K562 (cell line): ENCODE measurements at regions not wholly inside any gene's neighbourhood (a gene's known extent, or its start where the extent isn't known, plus 50 kb on each side); places are given as distances from the start of the nearest gene placed in this dataset.

Source experiments
- ATAC-seq: fragments of 200-7000 bp; cut with Tn5 transposase; 3 replicates; pipeline ENCODE4 v1.9.1; 2020; ENCODE audit warnings: moderate library complexity
- BruUV-seq: library from RNA; stranded (reverse); fragments of 400-500 nt; replicated peaks from 2 replicates; lab custom pipeline; 2021; lab: Mats Ljungman, UMichigan
- CTCF ChIA-PET: fragments of 300-600 bp; formaldehyde crosslinking; extraction: SDS; loops from one replicate; lab custom pipeline; 2021; ENCODE audit warnings: low intra/inter-chr PET ratio; lab: Yijun Ruan, JAX
- POLR2A ChIA-PET: fragments of 300-600, 350-650 bp; sonication (Branson Sonifier 250); formaldehyde crosslinking; extraction: SDS; loops from one replicate; lab custom pipeline; 2021; ENCODE audit warnings: antibody characterized with exemption, inconsistent platforms; lab: Yijun Ruan, JAX
- DNase-seq, 4 experiments: peaks; one replicate each; pipeline versions ENCODE4 v3.0.0 to v3.0.0-alpha.2; 2011 to 2018; ENCODE audit warnings: low spot score in 3 of 4, mixed read lengths in 3 of 4; ENCODE audit errors: extremely low read depth in 1 of 4
- FAIRE-seq: peaks from 2 replicates; lab custom pipeline; 2011; peaks lifted over from hg19 to GRCh38; lab: Jason Lieb, UNC
- H2AFZ ChIP-seq: 2 replicates; pipeline ENCODE4 v1.6.0; 2011; ENCODE audit warnings: low read depth, low read length, control low read depth, inconsistent platforms
- H3K27ac ChIP-seq: fragments of 200-600 bp; 3 replicates; pipeline ENCODE4 v1.8.0; 2011; ENCODE audit warnings: low read depth, mild to moderate bottlenecking, control low read depth, inconsistent platforms, low read length, moderate library complexity, mixed read lengths; ENCODE audit errors: extremely low read depth
- H3K27me3 ChIP-seq, 2 experiments: fragments of 300-600 bp in 1 of 2; 2 replicates in 1 of 2; 3 replicates in 1 of 2; pipeline versions ENCODE4 v1.6.0 to v1.8.0; 2011; ENCODE audit warnings: inconsistent platforms in 2 of 2, low read length in 2 of 2, mild to moderate bottlenecking in 1 of 2, mixed read lengths in 1 of 2, moderate library complexity in 1 of 2; ENCODE audit not compliant: control insufficient read depth in 2 of 2, insufficient read depth in 2 of 2
- H3K36me3 ChIP-seq: fragments of 300-600 bp; 3 replicates; pipeline ENCODE4 v1.8.0; 2011; ENCODE audit warnings: mild to moderate bottlenecking, low read length, inconsistent platforms; ENCODE audit not compliant: control insufficient read depth, insufficient read depth
- H3K4me1 ChIP-seq, 2 experiments: fragments of 200-600 bp in 1 of 2; replicated peaks in 1 of 2; 2 replicates in 1 of 2; 3 replicates in 1 of 2; pipeline versions ENCODE4 v1.5.1 to v1.8.0; 2011; ENCODE audit warnings: inconsistent platforms in 2 of 2, low read length in 2 of 2, mild to moderate bottlenecking in 1 of 2, mixed read lengths in 1 of 2, moderate library complexity in 1 of 2; ENCODE audit not compliant: control insufficient read depth in 2 of 2, insufficient read depth in 2 of 2
- H3K4me2 ChIP-seq: 2 replicates; pipeline ENCODE4 v1.6.1; 2011; ENCODE audit warnings: low read length, control low read depth, inconsistent platforms, mixed read lengths; ENCODE audit not compliant: insufficient read depth
- H3K4me3 ChIP-seq: fragments of 200-600 bp; sonication (generic), shearing (Covaris generic); 2 replicates; pipeline ENCODE4 v1.5.1; 2016; ENCODE audit warnings: control low read depth, inconsistent platforms
- H3K79me2 ChIP-seq: fragments of 200-600 bp; 3 replicates; pipeline ENCODE4 v1.8.0; 2011; ENCODE audit warnings: low read length, inconsistent platforms; ENCODE audit not compliant: control insufficient read depth, insufficient read depth
- H3K9ac ChIP-seq, 2 experiments: 2 replicates each; pipeline versions ENCODE4 v1.6.0 to v1.6.1; 2011; ENCODE audit warnings: low read depth in 2 of 2, low read length in 2 of 2, control low read depth in 1 of 2, inconsistent platforms in 1 of 2, mild to moderate bottlenecking in 1 of 2, mixed read lengths in 1 of 2; ENCODE audit not compliant: insufficient read depth in 1 of 2
- H3K9me1 ChIP-seq: one replicate; pipeline ENCODE4 v1.6.0; 2011; ENCODE audit warnings: inconsistent platforms, mild to moderate bottlenecking, low read length, moderate library complexity; ENCODE audit not compliant: control insufficient read depth, insufficient read depth
- H3K9me3 ChIP-seq: replicated peaks from 2 replicates; pipeline ENCODE4 v1.5.1; 2011; ENCODE audit warnings: low read depth, low read length, inconsistent platforms; ENCODE audit not compliant: control insufficient read depth, insufficient read depth
- H4K20me1 ChIP-seq: replicated peaks from 2 replicates; pipeline ENCODE4 v1.6.1; 2011; ENCODE audit warnings: low read length, inconsistent platforms, mixed read lengths; ENCODE audit not compliant: control insufficient read depth, insufficient read depth
- DDX20 ChIP-seq: fragments of 450-650 bp; IDR thresholded peaks from 2 replicates; pipeline ENCODE4 v1.6.1; 2016; ENCODE audit warnings: missing genetic modification characterization, low read depth, mild to moderate bottlenecking, missing compliant biosample characterization, moderate library complexity
- ELF1 ChIP-seq: fragments of 200-800 bp; sonication (Bioruptor generic); IDR thresholded peaks from 2 replicates; pipeline ENCODE4 v1.6.1; 2016; ENCODE audit warnings: missing genetic modification characterization, missing compliant biosample characterization
- FOXM1 ChIP-seq, 2 experiments: fragments of 450-650 bp in 1 of 2; sonication (generic) in 1 of 2; formaldehyde crosslinking in 1 of 2; IDR thresholded peaks; 2 replicates each; pipeline versions ENCODE4 v1.6.1 to v1.9.0; 2017 to 2022; ENCODE audit warnings: low read depth in 2 of 2, mild to moderate bottlenecking in 2 of 2, missing genetic modification reagents in 1 of 2, moderate library complexity in 1 of 2
- GTF2F1 ChIP-seq: IDR thresholded peaks from 2 replicates; pipeline ENCODE4 v1.6.1; 2011; ENCODE audit warnings: low read depth, low read length, improper control_type of control experiment
- HEY1 ChIP-seq: fragments of 250-450 bp; sonication (Bioruptor Pico); IDR thresholded peaks from 2 replicates; pipeline ENCODE4 v1.5.0; 2020; ENCODE audit warnings: mild to moderate bottlenecking, moderate library complexity, borderline replicate concordance
- JUN ChIP-seq, 2 experiments: sonication (generic) in 1 of 2; formaldehyde crosslinking in 1 of 2; IDR thresholded peaks; 2 replicates each; pipeline versions ENCODE4 v1.6.1 to v1.8.0; 2012 to 2022; ENCODE audit warnings: borderline replicate concordance in 2 of 2, mild to moderate bottlenecking in 2 of 2, improper control_type of control experiment in 1 of 2, low read depth in 1 of 2, low read length in 1 of 2, missing genetic modification reagents in 1 of 2
- MCM3 ChIP-seq: fragments of 450-650 bp; IDR thresholded peaks from 2 replicates; pipeline ENCODE4 v1.6.1; 2016
- NCOA2 ChIP-seq, 2 experiments: fragments of 450-650 bp; IDR thresholded peaks; 2 replicates each; pipeline ENCODE4 v1.6.1; 2018; ENCODE audit warnings: mild to moderate bottlenecking in 2 of 2, moderate library complexity in 1 of 2; ENCODE audit not compliant: partially characterized antibody in 2 of 2
- NCOR1 ChIP-seq: fragments of 450-650 bp; IDR thresholded peaks from 2 replicates; pipeline ENCODE4 v1.6.1; 2016; ENCODE audit warnings: mild to moderate bottlenecking, moderate library complexity
- NFYB ChIP-seq: IDR thresholded peaks from 2 replicates; pipeline ENCODE4 v1.6.1; 2011; ENCODE audit warnings: mild to moderate bottlenecking, moderate library complexity; ENCODE audit not compliant: insufficient read length; ENCODE audit errors: extremely low read depth
- NR2F6 ChIP-seq: fragments of 450-650 bp; formaldehyde crosslinking; IDR thresholded peaks from 2 replicates; pipeline ENCODE4 v1.4.0; 2020; ENCODE audit warnings: mild to moderate bottlenecking
- NRF1 ChIP-seq, 2 experiments: fragments of 450-650 bp; IDR thresholded peaks in 1 of 2; conservative IDR thresholded peaks in 1 of 2; 2 replicates each; pipeline ENCODE4 v1.6.1; 2014; ENCODE audit warnings: mild to moderate bottlenecking in 2 of 2
- RAD51 ChIP-seq: fragments of 450-650 bp; IDR thresholded peaks from 2 replicates; pipeline ENCODE4 v1.7.1; 2016; ENCODE audit warnings: low read depth, mild to moderate bottlenecking, borderline replicate concordance
- RUNX1 ChIP-seq: sonication (generic); IDR thresholded peaks from 2 replicates; pipeline ENCODE4 v1.6.1; 2016; ENCODE audit warnings: antibody characterized with exemption, low read depth
- SMARCC2 ChIP-seq: fragments of 450-650 bp; IDR thresholded peaks from 2 replicates; pipeline ENCODE4 v1.6.1; 2017; ENCODE audit warnings: antibody characterized with exemption, moderate library complexity, mild to moderate bottlenecking, low read depth
- ZC3H8 ChIP-seq: fragments of 450-650 bp; IDR thresholded peaks from 2 replicates; pipeline ENCODE4 v1.6.1; 2017
- ZNF140 ChIP-seq: fragments of 250-450 bp; sonication (Bioruptor Pico); IDR thresholded peaks from 2 replicates; pipeline ENCODE4 v1.8.0; 2021; ENCODE audit warnings: moderate library complexity, mild to moderate bottlenecking, inconsistent platforms
- WGBS: fragments of 100-300 bp; shearing (Covaris generic); methylation state at CpG from one replicate; pipeline ENCODE4 v1.1.6; 2016; ENCODE audit warnings: low coverage, mixed read lengths; ENCODE audit not compliant: insufficient coverage; ENCODE audit errors: missing lambda C conversion rate; 5-methylcytosine and 5-hydroxymethylcytosine counted together
- in situ Hi-C: fragments of 300-500 bp; cut with MboI; formaldehyde crosslinking; loops from 4 replicates; pipeline ENCODE4 v1.15.0; 2018; ENCODE audit warnings: inconsistent platforms, mixed read lengths
- intact Hi-C: fragments of 100-400 bp; cut with micrococcal nuclease; formaldehyde crosslinking; loops from 2 replicates; pipeline ENCODE4 v1.14.2; 2022
- TF ChIP-seq, protein P1 (sequence below), 2 experiments: fragments of 450-650 bp; conservative IDR thresholded peaks; 2 replicates each; pipeline ENCODE4 v1.6.1; 2017; ENCODE audit warnings: mild to moderate bottlenecking in 2 of 2, moderate library complexity in 2 of 2
- TF ChIP-seq, protein P2 (sequence below): fragments of 250-450 bp; sonication (Bioruptor Pico); IDR thresholded peaks from 2 replicates; pipeline ENCODE4 v1.8.0; 2021; ENCODE audit warnings: mild to moderate bottlenecking, moderate library complexity

DNA sequence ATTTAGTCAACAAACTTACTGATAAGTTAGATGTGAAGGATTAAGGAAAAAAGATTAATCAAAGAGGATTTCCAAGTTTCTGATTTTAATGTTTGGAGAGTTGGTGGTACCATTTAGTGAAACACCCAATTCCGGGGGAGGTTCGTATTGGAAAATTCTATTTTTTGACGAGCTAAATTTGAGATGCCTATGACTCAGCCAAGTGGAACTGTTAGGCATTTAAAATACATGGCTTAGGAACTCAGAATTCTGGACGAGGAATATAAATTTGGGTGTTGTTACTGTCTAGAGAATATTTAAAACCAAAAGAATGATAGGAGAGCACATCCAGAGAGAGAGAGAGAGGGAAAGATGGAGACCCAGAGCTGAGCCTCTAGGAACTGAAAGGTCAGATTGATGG, 103.6 kb downstream of the TMX3 start:
- BruUV-seq = no TSS peak
- Histone ChIP-seq H3K27me3 (no peaks in the 10 kb centered on the region), H4K20me1 (no peaks in the 10 kb centered on the region), H2AFZ (no peak overlapping the region), H3K4me3 (no peak overlapping the region), H3K79me2 (no peaks in the 10 kb centered on the region), H3K9ac (no peak overlapping the region), H3K36me3 (no peaks in the 10 kb centered on the region), H3K4me2 (no peak overlapping the region), H3K4me1 (no peaks in the 10 kb centered on the region), H3K9me3 (no peaks in the 10 kb centered on the region), H3K9me1 (no peaks in the 10 kb centered on the region), H3K27ac (no peak overlapping the region)
- DNase-seq = no peak
- ATAC-seq = no peak
- ChIA-PET POLR2A (no interaction called here), CTCF (no interaction called here)
- in situ Hi-C loops (no loop called here), intact Hi-C loops (no loop called here)
- WGBS = 4% methylated on average over 4 of the region's 4 CpGs
- no peak for FAIRE-seq
- TF ChIP-seq NCOR1 = no peak
- TF ChIP-seq JUN (IDR thresholded peaks at IDR 0.05; ENCODE audit: borderline replicate concordance, low read depth, low read length) = no peak
- no peak for TF ChIP-seq JUN (CRISPR knock-in tag; IDR thresholded peaks at IDR 0.05; ENCODE audit: borderline replicate concordance)
- TF ChIP-seq NRF1 (conservative IDR thresholded peaks at IDR 0.05 in 1 of 2, IDR thresholded peaks at IDR 0.05 in 1 of 2) = no peak
- TF ChIP-seq ZNF140 (CRISPR knock-in tag) = no peak
- no peak for TF ChIP-seq SMARCC2
- TF ChIP-seq HEY1 (CRISPR knock-in tag) = no peak
- no peak for TF ChIP-seq FOXM1 (IDR thresholded peaks at IDR 0.05; ENCODE audit: low read depth)
- no peak for TF ChIP-seq FOXM1 (CRISPR knock-in tag; IDR thresholded peaks at IDR 0.05; ENCODE audit: low read depth)
- no peak for TF ChIP-seq RAD51
- no peak for TF ChIP-seq NCOA2 (IDR thresholded peaks at IDR 0.05; ENCODE audit: partially characterized antibody in 2 of 2)
- TF ChIP-seq NR2F6 (CRISPR knock-in tag) = no peak
- no peak for TF ChIP-seq ZC3H8
- TF ChIP-seq, protein P1, sequence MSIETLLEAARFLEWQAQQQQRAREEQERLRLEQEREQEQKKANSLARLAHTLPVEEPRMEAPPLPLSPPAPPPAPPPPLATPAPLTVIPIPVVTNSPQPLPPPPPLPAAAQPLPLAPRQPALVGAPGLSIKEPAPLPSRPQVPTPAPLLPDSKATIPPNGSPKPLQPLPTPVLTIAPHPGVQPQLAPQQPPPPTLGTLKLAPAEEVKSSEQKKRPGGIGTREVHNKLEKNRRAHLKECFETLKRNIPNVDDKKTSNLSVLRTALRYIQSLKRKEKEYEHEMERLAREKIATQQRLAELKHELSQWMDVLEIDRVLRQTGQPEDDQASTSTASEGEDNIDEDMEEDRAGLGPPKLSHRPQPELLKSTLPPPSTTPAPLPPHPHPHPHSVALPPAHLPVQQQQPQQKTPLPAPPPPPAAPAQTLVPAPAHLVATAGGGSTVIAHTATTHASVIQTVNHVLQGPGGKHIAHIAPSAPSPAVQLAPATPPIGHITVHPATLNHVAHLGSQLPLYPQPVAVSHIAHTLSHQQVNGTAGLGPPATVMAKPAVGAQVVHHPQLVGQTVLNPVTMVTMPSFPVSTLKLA (conservative IDR thresholded peaks at IDR 0.05) = no peak
- no peak for TF ChIP-seq NFYB
- TF ChIP-seq DDX20 (tag) = no peak
- TF ChIP-seq RUNX1 = no peak
- TF ChIP-seq ELF1 (tag) = no peak
- TF ChIP-seq, protein P2, sequence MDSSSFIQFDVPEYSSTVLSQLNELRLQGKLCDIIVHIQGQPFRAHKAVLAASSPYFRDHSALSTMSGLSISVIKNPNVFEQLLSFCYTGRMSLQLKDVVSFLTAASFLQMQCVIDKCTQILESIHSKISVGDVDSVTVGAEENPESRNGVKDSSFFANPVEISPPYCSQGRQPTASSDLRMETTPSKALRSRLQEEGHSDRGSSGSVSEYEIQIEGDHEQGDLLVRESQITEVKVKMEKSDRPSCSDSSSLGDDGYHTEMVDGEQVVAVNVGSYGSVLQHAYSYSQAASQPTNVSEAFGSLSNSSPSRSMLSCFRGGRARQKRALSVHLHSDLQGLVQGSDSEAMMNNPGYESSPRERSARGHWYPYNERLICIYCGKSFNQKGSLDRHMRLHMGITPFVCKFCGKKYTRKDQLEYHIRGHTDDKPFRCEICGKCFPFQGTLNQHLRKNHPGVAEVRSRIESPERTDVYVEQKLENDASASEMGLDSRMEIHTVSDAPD (CRISPR knock-in tag) = no peak
- no peak for TF ChIP-seq GTF2F1
- TF ChIP-seq MCM3 = no peak
